Mucosa of gallbladder (tissue), 1 donor: ENCODE measurements at regions not wholly inside any gene's neighbourhood (a gene's known extent, or its start where the extent isn't known, plus 50 kb on each side); places are given as distances from the start of the nearest gene placed in this dataset.
A peak's percentile ranks its signal among the peaks of the same experiment; 100 is the strongest.

Source experiments
- DNase-seq: peaks from one replicate; pipeline ENCODE4 v3.0.0-alpha.2; 2020; ENCODE audit warnings: low spot score
- donor health status: DM: no; HTN: no; CAD: no.

DNA sequence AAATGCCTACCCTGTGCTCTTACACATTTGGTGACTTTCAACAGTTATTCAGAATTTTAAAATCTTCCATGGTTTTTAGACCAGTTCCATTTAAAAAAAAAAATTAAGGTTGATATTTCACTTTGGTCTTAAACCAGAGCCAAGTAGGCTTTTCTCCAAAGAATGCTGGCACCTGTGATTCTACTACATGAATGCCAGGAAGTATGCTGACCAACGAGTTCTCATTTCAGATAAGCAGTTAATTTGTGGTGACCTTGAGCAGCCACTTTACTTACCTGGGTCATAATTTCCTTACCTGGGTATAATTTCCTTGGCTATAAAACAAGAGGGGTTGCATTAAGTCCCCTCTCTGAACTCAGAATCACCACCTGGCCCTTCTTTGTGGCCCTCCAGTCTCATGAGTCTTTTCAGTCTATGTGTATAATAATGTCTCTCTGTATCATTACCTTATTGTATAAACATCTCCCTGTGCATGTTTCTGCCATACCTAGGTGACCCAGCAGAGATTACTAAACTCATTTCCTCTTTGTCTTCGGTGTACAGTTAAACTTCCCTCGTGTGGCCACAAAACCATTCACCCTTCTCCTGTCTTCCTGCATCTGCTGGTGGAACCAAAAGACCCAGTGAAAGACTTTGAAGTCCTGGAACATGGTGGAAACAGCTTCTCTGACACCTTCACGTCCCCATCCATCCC lies 139.1 kb upstream of the DPT start:
- DNase-seq, result peak; percentile 25

DNA sequence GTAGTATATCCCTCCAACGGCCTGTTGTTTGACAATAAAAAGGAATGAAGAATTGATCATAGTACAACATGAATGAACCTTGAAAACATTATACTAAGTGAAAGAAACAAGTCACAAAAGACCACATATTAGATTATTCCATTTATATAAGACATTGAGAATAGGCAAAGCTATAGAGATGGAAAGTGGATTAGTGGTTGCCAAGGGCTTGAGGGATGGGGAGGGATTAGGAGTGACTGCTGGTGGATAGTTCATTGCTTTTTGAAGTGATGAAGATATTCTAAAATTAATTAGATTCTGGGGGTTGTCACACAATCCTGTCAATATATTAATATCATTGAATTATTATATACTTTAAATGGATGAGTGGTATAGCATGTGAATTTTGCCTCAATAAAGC lies 142.5 kb upstream of the DPT start:
- DNase-seq, result no peak

DNA sequence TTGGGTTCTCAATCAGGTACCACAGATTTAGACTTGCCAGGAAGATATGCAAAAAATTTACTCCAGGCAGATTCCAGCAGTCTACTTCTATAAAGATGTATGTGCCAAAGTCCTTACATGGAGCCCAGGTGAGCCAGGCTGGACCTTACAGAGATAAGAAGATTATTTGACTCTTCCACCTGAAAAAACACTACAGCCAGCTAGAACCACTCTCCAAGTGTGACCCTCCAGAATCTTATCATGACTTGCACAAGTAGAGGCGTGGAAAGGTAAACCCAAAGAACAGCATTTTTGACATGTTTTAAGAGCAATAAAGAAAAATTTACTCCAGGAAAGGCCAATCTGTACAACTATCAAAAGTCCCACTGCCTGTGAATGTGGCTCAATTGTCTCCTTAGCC lies 146.8 kb upstream of the DPT start:
- no peak for DNase-seq

DNA sequence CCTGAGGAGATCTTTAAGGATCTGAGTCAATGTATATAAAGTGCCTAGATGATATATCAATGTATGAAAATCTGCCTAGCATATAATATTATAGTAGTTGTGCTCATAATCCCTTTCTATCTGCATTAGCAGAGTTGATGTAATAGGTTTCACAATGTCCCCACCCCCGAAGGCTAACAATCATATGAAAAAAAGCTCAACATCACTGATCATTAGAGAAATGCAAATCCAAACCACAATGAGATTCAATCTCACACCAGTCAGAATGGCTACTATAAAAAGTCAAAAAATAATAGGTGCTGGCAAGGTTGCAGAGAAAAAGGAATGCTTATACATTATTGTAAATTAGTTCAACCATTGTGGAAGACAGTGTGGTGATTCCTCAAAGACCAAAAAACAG lies 147.8 kb upstream of the DPT start:
- no peak for DNase-seq

DNA sequence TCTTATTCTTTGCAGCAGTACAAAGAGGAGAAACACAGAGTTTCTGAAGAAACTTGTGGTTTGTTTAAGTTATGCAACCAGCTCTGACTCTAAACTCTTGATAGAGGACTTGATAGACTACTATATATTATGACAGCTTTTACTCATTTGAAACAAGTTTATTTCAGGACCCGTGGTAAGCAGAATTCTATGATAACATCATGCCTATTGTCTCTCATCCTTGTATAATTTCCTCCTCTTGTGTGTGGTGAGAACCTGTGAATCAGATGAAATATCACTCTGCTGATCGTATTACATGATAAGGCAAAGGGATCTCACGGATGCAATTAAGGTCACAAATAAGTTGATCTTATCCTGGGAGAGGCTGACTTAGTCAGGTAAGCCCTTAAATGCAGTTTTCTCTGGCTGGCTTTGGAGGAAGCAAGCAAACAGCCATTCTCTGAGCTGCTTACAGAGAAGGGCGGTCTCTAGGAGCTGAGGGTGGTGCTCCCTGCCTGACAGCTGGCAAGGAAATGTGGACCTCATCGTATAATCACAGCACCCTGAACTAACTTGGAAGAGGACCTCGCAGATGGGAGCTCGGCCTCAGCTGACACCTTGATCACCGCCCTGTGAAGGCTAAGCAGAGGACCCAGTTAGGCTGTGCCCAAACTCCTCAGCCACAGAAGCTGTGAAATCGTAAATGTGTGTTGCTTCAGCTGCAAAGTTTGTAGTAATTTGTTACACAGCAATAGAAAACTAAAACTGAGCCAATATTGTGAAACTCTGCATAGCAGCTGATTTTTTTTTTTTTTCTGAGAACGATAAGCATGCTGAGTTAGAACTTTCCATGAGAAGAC lies 151.1 kb upstream of the DPT start:
- DNase-seq, result peak; percentile 12

DNA sequence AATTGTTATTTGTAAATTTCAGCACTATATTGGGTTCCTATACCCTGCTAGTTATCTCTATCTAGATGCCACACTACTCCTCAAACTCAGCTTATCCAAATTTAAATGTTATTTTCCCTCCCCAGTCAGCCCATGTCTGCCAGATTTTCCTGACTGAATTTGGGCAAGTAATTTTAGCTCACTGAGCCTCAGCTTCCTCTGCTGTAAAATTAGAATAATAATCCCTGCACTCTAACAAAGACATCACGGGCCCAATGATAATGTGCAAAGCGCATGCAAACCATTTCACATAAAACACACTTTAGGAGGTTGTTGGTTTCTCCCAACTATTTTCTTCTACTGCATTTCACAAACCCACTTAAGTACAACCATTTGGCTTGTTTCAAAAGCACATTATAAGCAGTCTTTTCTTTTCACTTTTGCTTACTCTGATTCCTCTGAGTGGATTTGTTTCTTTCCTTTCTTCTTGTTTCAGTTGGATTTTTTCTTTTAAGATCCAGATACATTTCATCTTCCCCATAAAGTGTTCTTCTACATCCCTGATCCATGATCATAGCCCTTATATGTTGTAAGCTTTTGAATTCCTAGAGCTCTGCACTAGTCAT lies 152.8 kb upstream of the DPT start:
- DNase-seq, result no peak

DNA sequence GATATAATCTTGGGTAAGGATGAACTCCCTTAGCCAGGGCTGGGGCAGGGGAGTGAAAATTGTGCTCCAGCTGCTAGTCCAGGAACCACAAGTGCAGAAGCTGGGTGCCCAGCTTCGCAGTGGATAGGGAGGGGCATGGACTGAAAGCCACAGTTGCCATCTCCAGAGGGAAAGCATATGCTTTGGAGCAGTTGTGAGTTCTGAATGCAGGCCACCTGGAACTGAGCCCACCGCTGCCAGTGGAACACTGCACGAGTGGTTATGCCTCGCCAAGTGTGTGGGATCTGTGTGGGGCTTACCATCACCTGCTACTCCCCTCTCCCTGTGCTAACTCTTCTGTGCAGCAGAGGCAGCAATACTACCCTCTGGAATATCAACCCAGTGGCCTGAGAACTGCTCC lies 158.4 kb upstream of the DPT start:
- DNase-seq, result no peak

DNA sequence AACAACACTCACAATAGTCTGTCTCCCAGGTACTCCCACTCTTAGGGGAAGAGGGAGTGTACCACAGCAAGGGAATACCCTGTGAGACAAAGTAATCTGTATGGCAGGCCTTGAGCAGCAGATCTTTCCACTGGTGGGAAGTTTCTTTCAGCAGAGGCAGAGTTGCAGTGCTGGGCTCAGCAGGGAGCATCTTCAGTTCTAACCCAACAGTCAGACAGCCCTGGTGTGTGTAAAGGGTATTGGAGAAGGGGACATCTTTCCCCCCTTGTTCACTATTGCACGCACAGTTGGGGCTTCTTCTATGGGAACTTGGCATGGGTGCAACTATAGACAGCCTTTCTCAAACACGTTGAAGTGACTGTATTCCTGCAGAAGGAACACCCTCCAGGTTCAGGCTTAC lies 159.4 kb upstream of the DPT start:
- no peak for DNase-seq

DNA sequence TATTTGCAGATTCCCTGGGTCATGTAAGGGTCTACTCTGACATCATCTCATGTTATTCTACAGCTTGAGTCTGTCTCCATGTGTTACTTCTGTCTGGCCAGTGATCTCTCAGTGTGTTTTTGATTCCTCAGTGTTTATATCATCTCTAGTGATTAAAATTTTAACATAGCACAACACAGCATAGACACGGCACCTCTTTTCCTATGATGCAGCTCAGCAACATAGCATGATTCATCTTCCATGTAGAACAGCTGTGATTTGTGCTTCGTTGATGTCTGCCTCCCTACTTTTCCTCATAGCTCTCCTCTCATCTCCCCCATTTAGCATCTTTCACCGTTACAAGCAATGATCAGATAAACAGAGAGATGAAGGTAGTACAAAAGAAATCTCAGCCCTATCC lies 163.9 kb upstream of the DPT start:
- DNase-seq, result no peak

DNA sequence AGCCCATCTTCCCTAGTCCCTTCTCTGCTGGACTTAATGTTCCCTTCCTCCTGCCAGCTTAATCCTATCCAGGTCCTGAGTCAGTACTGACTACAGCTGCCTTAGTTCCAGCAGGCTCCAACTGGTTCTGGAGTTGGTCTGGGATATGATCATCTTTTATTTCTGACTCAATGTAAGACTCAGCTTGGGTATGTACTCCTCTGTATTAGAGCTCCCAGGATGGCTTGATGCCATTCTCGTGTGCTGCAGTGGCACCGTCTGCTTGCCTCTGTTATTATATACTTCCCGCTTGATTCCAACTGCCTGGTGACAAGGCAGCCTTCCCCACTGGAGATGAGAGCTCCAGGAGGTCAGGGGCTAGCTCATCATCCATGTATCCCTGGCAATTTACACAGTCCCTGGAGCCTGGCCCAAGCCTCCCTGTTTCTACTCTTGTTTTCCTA lies 164.4 kb upstream of the DPT start:
- peak; percentile 34 for DNase-seq

DNA sequence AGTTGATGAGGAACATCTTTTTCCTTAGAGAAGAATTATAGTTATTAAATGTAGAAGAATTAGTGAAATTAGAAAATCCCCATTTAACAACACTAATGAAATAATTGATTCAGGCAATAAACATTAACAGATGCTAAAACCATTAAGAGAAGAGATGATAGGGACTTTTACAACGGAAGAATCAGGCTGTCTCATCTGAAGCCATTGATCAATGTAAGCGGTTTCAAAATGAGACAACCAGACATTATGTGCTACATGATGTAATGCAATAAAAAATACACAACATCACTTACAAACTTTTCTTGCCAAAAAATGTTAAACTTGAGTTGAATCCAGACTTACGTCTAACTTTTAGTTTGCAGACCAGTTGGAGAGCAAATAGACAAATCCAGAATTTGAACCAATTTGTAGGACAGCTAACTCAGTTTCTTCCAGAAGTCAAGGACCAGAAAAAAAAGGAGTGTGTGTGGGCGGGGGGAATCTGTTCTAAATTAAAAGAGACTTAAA lies 165.4 kb upstream of the DPT start:
- DNase-seq, result no peak

DNA sequence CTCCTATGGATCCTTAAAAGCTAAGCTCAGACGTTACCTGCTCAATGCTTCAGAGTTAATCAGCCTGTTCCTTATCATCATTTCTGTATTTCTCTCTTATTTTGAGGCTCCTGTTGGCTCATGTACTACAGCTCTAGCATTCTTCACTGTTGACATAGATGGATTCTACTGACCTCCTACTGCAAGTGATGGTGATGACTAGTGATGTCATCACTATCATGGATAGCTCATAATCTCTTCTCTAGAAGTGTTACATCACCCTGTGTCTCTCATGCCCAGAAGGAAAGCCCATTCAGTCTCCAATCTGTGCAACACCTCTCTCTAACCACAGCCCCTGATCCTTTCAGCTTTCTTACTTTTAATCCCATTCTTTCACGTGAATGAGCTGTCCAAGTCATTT lies 168.2 kb upstream of the DPT start:
- no peak for DNase-seq

DNA sequence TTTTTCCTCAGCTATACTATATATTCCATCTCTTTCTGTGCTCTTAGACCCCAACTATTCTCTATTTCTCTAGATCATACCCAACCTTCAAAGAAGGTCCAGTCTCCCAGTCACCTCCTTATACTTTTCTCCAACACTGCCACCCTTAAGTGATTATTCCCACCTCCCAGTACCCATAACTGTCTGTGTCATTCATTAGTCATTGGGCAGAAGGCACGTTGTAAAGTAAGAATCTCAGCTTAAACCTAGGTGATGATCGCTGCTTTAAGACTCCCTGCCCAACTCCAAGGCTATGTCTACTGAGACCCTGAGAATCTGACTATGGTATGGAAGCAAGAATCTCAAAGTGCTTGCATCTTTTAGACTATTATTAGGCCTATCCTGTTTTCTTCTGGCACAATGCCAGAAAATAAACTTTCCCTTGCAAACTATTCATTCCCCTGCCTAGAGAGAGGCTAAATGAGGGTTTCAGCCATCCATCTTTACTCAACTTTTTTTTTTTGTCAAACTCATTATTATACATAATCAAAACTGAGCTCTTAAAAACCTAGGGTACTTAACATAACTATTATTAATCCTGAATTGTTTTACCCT lies 174.3 kb upstream of the DPT start:
- DNase-seq, result no peak

DNA sequence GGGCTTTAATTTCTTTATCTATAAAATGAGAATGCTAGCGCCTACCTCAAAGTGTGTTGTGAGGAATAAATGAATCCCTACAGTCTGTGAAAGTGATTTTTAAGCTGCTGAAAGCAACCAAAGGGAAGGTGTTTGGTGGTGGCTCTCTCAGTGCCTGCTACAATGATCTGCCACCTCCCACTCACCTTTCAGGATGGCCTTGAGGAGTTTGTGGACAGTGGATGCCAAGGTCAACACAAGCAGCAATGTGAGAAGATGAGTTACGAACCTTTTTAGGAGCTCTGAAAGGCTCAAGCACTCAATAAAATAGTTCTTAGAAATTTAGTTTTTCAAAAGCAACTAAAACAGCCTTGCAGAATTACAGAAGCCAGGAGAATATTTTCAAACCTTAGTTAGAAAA lies 176.6 kb upstream of the DPT start:
- no peak for DNase-seq

DNA sequence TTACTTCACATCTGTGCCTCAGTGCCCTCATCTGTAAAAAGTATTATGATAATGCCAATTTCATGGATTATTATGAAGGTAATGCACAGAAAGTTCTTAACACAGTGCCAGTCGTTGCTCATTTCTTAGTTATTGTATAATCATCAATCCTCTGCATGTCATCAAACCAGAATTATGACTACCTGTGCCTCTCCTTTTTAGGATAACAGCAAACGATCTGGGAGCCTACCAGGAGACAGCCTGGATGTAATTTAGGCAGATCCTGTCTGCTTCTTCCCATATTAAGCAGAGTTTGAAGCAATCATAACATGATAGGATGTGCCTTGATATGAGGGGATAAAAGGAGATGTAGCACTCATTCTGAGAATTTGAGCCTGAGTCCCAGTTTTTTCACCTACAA lies 177.4 kb upstream of the DPT start:
- no peak for DNase-seq

DNA sequence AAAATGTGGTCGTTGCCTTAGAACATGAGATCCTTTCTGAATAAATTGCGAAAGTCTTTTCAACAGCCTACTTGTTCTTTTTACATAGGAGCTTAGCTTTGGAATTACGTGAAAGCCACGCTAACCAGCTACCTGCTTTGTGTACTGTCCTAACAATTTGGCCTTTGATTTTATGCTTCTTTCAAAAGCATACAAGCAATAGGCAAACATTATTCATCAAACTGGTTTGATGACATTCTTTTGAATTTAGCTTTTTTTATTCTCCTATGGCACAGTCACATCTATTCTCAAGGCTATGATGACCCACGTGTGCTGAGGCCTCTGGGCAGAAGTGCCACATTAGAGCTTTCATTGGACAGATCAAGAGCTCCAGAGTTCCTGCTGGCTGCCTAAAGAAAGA lies 178.0 kb upstream of the DPT start:
- no peak for DNase-seq

DNA sequence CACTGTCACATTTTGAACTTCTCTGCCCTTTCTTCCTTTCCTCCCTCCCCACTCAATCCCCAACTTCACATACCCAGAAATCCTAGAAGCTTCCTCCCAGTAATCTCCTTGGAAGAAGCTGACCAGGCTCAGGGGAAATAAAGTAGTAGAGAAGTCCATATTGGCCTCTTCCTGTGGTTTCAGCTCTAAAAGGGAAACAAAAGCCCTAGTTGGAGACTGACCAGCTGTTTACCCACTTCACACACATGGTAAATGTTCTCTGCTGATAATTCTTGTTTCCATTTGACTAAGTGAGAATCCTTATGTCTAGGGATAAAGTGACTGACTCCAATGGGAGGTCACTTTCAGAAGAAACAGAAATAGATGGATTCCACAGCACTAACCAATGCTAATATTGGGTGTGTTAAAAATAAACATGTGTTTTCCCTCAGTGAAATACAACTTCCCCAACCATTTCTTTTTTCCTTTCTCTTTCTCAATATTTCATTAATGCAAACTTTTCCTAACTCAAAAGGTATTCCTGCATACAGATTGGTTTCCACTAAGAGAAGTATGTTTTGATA lies 178.9 kb upstream of the DPT start:
- no peak for DNase-seq

DNA sequence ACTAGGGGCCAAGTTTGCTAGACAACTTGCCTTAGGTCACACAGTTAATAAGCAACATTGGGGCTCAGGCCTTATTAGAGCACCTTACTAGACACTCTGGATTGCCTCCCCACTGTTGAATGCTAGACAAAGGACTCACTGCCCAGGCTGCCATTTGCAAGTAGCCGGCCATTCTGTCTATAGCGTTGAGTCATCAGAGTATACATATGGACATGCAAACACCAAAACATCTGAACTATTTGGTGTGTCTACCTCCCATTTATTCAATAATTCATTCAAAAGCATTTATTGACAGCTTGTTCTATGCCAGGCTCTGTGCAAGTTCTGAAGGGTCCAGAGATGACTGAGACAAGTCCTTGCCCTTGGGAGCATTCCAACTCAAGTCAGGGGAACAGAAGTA lies 181.4 kb upstream of the DPT start:
- no peak for DNase-seq

DNA sequence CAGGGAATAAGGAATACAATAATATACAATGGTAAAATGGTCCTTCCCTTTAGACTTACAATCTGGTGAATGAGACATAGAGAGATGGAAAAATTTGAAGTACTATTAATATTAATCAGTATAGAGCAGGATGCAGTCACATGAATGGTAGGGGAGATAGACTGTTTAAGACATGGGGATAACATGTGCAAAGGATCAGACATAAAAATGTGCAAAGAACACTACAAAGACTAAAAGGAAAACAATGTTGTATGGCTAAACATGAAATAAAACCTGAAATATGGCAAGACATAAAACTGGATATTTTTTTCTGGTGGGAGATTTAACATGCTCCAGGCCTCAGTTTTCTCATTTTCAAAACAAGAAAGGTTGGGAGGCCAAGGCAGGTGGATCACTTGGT lies 182.4 kb upstream of the DPT start:
- no peak for DNase-seq

DNA sequence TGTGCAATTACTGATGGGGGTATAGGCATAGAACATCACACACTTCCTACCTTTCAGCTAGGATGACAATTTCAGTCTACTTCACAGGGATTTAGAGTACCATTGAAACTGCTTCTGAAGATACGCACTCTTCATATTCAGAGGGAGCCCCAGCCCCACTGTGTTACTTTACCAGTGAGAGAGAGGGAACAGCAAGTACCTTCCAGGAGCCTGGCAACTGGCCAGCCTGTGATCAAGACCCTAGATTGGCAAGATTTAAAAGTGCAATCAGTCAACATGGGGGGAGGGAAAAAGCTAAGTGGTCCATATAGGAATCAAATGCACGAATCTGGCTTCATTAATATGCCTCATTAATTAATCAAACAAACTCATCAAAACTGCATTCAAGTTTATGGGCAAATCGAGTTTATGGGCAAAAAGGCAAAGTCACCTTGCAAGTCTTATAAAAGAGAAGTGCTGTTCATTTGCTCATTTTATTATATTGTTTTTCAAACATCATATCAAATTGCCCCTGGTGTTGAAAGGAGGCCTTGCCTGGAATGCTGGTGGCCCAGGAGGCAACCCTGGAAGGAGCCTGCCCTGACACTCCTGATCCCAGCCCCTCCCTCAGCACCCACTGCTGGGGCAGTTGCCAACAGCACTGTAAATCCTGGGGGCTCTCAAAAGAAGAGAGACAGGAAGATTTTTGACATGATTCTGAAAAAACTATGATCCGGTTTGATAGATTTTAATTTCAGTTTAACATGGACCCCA lies 184.9 kb upstream of the DPT start:
- no peak for DNase-seq

DNA sequence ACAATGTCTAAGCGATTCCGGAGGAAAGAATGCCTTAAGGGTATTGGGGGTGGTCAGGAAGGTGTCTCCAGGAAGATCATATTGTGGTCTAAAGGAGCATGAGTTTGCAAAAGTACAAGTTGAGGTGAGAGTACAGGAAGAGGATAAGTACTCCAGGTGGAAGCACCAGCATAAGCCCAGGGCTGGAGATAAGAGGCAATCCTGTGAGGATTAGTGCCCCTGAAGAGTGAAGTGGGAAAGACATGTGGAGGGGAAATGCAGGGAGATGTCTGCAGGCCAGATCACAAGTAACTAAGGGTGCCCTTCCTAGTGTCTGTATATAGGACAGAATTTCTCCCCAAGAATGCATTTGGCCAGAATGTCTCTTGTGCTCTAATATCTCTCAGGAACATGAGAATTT lies 188.3 kb upstream of the DPT start:
- DNase-seq, result no peak
